ENCODE measurements at regions not wholly inside any gene's neighbourhood (a gene's known extent, or its start where the extent isn't known, plus 50 kb on each side); places are given as distances from the start of the nearest gene placed in this dataset.

- TF ChIP-seq CTCF (IDR thresholded peaks at IDR 0.05) = no peak
- TF ChIP-seq POLR2A (IDR thresholded peaks at IDR 0.05) = no peak
These were observed 213.3 kb downstream of the C1orf94 start for GRCh38 chr1:34389974-34390373.
